Panc1 (cell line): ENCODE measurements at regions not wholly inside any gene's neighbourhood (a gene's known extent, or its start where the extent isn't known, plus 50 kb on each side); places are given as distances from the start of the nearest gene placed in this dataset.

ENCODE experiments used
- ATAC-seq: fragments of 200-7000 bp; cut with Tn5 transposase; 2 replicates; pipeline ENCODE4 v1.9.1; 2020; ENCODE audit warnings: mild to moderate bottlenecking, moderate library complexity
- BruUV-seq: library from RNA; stranded (reverse); fragments of 400-500 nt; replicated peaks from 2 replicates; lab custom pipeline; 2021; lab: Mats Ljungman, UMichigan
- CTCF ChIA-PET: fragments of 300-600 bp; sonication (Branson Sonifier 250); formaldehyde crosslinking; loops from one replicate; lab custom pipeline; 2022; ENCODE audit warnings: antibody characterized with exemption; lab: Charles Lee
- POLR2A ChIA-PET: fragments of 300-600 bp; sonication (Branson Sonifier 250); formaldehyde crosslinking; loops from one replicate; lab custom pipeline; 2022; ENCODE audit warnings: antibody characterized with exemption; lab: Charles Lee
- DNase-seq: peaks from one replicate; pipeline ENCODE4 v3.0.0-alpha.2; 2010; ENCODE audit warnings: low read depth, low spot score
- H3K27ac ChIP-seq: 2 replicates; pipeline ENCODE4 v1.5.1; 2011; ENCODE audit warnings: mild to moderate bottlenecking, low read length, inconsistent platforms
- H3K27me3 ChIP-seq: fragments of 200-500 bp; sonication (Bioruptor generic); 2 replicates; pipeline ENCODE4 v1.6.0; 2014; ENCODE audit warnings: low read length, inconsistent platforms; ENCODE audit not compliant: control insufficient read depth, insufficient read depth
- H3K36me3 ChIP-seq: fragments of 200-500 bp; sonication (Bioruptor generic); 2 replicates; pipeline ENCODE4 v1.5.1; 2014; ENCODE audit warnings: inconsistent platforms, mild to moderate bottlenecking, low read length, moderate library complexity; ENCODE audit not compliant: control insufficient read depth, insufficient read depth
- H3K4me1 ChIP-seq: 2 replicates; pipeline ENCODE4 v1.5.1; 2011; ENCODE audit warnings: inconsistent platforms, mild to moderate bottlenecking, low read length, moderate library complexity; ENCODE audit not compliant: control insufficient read depth, insufficient read depth
- H3K4me3 ChIP-seq, 2 experiments: 2 replicates each; pipeline ENCODE4 v1.5.1; 2011 to 2012; ENCODE audit warnings: low read depth in 2 of 2, low read length in 2 of 2, mild to moderate bottlenecking in 2 of 2, inconsistent platforms in 1 of 2, moderate library complexity in 1 of 2
- H3K9me3 ChIP-seq: fragments of 200-500 bp; sonication (Bioruptor generic); 2 replicates; pipeline ENCODE4 v1.5.1; 2014; ENCODE audit warnings: low read depth, mild to moderate bottlenecking, inconsistent platforms, low read length, moderate library complexity; ENCODE audit not compliant: control insufficient read depth, insufficient read depth
- POLR2AphosphoS5 ChIP-seq: IDR thresholded peaks from 2 replicates; pipeline ENCODE4 v1.6.1; 2012; ENCODE audit warnings: mild to moderate bottlenecking, low read depth, low read length, moderate library complexity
- SIN3A ChIP-seq: IDR thresholded peaks from 2 replicates; pipeline ENCODE4 v1.6.1; 2012; ENCODE audit warnings: low read depth, mild to moderate bottlenecking, low read length, moderate library complexity, borderline replicate concordance; ENCODE audit not compliant: insufficient read depth
- TCF7L2 ChIP-seq: IDR thresholded peaks from 2 replicates; pipeline ENCODE4 v1.6.1; 2011; ENCODE audit warnings: mild to moderate bottlenecking, low read depth, low read length, inconsistent platforms
- in situ Hi-C: cut with HindIII; loops from 2 replicates; pipeline ENCODE4 v1.10.0; 2016; ENCODE audit warnings: low sequenced_read_pairs, low pct_unique_long_range_greater_than_20kb
- intact Hi-C: fragments of 100-400 bp; cut with micrococcal nuclease; formaldehyde crosslinking; loops from one replicate; pipeline ENCODE4 v1.10.0; 2022; ENCODE audit not compliant: unreplicated experiment
- TF ChIP-seq, protein P1 (sequence below), 2 experiments: IDR thresholded peaks; 2 replicates each; pipeline ENCODE4 v1.6.1; 2011 to 2012; ENCODE audit warnings: low read depth in 2 of 2, control low read depth in 1 of 2, low read length in 1 of 2, mild to moderate bottlenecking in 1 of 2, moderate library complexity in 1 of 2; ENCODE audit not compliant: insufficient read depth in 1 of 2
- TF ChIP-seq, protein P2 (sequence below): fragments of 450-650 bp; IDR thresholded peaks from 2 replicates; pipeline ENCODE4 v1.5.1; 2017; ENCODE audit warnings: mild to moderate bottlenecking

GRCh38 chr7:86411814-86412213 lies 231.9 kb upstream of the GRM3 start:
- DNase-seq: no peak

GRCh38 chr7:86407291-86407690 lies 236.4 kb upstream of the GRM3 start:
- Histone ChIP-seq H3K9me3 (no peaks in the 10 kb centered on the region), H3K27ac (no peak overlapping the region), H3K4me1 (no peaks in the 10 kb centered on the region), H3K36me3 (no peaks in the 10 kb centered on the region), H3K4me3 (no peak overlapping the region), H3K27me3 (no peaks in the 10 kb centered on the region)
- CTCF ChIA-PET: no interaction called here
- ATAC-seq: no peak
- intact Hi-C loops (no loop called here), in situ Hi-C loops (no loop called here)
- TF ChIP-seq, protein P1, sequence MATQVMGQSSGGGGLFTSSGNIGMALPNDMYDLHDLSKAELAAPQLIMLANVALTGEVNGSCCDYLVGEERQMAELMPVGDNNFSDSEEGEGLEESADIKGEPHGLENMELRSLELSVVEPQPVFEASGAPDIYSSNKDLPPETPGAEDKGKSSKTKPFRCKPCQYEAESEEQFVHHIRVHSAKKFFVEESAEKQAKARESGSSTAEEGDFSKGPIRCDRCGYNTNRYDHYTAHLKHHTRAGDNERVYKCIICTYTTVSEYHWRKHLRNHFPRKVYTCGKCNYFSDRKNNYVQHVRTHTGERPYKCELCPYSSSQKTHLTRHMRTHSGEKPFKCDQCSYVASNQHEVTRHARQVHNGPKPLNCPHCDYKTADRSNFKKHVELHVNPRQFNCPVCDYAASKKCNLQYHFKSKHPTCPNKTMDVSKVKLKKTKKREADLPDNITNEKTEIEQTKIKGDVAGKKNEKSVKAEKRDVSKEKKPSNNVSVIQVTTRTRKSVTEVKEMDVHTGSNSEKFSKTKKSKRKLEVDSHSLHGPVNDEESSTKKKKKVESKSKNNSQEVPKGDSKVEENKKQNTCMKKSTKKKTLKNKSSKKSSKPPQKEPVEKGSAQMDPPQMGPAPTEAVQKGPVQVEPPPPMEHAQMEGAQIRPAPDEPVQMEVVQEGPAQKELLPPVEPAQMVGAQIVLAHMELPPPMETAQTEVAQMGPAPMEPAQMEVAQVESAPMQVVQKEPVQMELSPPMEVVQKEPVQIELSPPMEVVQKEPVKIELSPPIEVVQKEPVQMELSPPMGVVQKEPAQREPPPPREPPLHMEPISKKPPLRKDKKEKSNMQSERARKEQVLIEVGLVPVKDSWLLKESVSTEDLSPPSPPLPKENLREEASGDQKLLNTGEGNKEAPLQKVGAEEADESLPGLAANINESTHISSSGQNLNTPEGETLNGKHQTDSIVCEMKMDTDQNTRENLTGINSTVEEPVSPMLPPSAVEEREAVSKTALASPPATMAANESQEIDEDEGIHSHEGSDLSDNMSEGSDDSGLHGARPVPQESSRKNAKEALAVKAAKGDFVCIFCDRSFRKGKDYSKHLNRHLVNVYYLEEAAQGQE (IDR thresholded peaks at IDR 0.05; ENCODE audit: insufficient read depth in 1 of 2, low read depth in 2 of 2, low read length in 1 of 2): no peak
- TF ChIP-seq, protein P2, sequence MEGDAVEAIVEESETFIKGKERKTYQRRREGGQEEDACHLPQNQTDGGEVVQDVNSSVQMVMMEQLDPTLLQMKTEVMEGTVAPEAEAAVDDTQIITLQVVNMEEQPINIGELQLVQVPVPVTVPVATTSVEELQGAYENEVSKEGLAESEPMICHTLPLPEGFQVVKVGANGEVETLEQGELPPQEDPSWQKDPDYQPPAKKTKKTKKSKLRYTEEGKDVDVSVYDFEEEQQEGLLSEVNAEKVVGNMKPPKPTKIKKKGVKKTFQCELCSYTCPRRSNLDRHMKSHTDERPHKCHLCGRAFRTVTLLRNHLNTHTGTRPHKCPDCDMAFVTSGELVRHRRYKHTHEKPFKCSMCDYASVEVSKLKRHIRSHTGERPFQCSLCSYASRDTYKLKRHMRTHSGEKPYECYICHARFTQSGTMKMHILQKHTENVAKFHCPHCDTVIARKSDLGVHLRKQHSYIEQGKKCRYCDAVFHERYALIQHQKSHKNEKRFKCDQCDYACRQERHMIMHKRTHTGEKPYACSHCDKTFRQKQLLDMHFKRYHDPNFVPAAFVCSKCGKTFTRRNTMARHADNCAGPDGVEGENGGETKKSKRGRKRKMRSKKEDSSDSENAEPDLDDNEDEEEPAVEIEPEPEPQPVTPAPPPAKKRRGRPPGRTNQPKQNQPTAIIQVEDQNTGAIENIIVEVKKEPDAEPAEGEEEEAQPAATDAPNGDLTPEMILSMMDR: no peak
- TF ChIP-seq POLR2AphosphoS5 (no peak), SIN3A (no peak), TCF7L2 (no peak)
- no TSS peak for BruUV-seq
- POLR2A ChIA-PET: no interaction called here
- DNase-seq: no peak

More at GRCh38 chr7:86411814-86412213, 231.9 kb upstream of the GRM3 start:
- BruUV-seq: no TSS peak
- H3K9me3 ChIP-seq: no peaks in the 10 kb centered on the region
- ATAC-seq: no peak
- no peaks in the 10 kb centered on the region for H3K36me3 ChIP-seq
- H3K27ac ChIP-seq: no peak overlapping the region
- H3K4me1 ChIP-seq: no peaks in the 10 kb centered on the region
- H3K27me3 ChIP-seq: no peaks in the 10 kb centered on the region
- POLR2A ChIA-PET: no interaction called here
- intact Hi-C loops (no loop called here), in situ Hi-C loops (no loop called here)
- CTCF ChIA-PET: no interaction called here
- no peak overlapping the region for H3K4me3 ChIP-seq
- TF ChIP-seq, protein P1 (IDR thresholded peaks at IDR 0.05; ENCODE audit: insufficient read depth in 1 of 2, low read depth in 2 of 2, low read length in 1 of 2): no peak
- no peak for TF ChIP-seq SIN3A
- no peak for TF ChIP-seq POLR2AphosphoS5
- TF ChIP-seq TCF7L2: no peak
- TF ChIP-seq, protein P2: no peak
